HepG2 (cell line): ENCODE measurements at regions not wholly inside any gene's neighbourhood (a gene's known extent, or its start where the extent isn't known, plus 50 kb on each side); places are given as distances from the start of the nearest gene placed in this dataset.

Source experiments
- AGO2 ChIP-seq: fragments of 200-400 bp; formaldehyde crosslinking; optimal IDR thresholded peaks from 2 replicates; pipeline ENCODE3; 2017; ENCODE audit warnings: mild to moderate bottlenecking, low read depth, low read length, moderate library complexity
- GATA4 ChIP-seq: sonication (generic); IDR thresholded peaks from 2 replicates; pipeline ENCODE4 v1.6.1; 2016; ENCODE audit warnings: antibody characterized with exemption, low read depth, borderline replicate concordance
- HCFC1 ChIP-seq: fragments of 150-350 bp; IDR thresholded peaks from 2 replicates; pipeline ENCODE4 v1.6.1; 2014; ENCODE audit warnings: low read depth, low read length
- HDAC2 ChIP-seq: sonication (generic); formaldehyde crosslinking; IDR thresholded peaks from 2 replicates; pipeline ENCODE4 v1.4.0; 2020; ENCODE audit warnings: missing genetic modification reagents
- HMG20A ChIP-seq: IDR thresholded peaks from 2 replicates; pipeline ENCODE4 v1.6.1; 2016; ENCODE audit warnings: borderline replicate concordance
- HNF4G ChIP-seq, 2 experiments: sonication (generic) in 1 of 2; formaldehyde crosslinking in 1 of 2; IDR thresholded peaks; 2 replicates each; pipeline versions ENCODE4 v1.4.0 to v1.6.1; 2011 to 2020; ENCODE audit warnings: borderline replicate concordance in 2 of 2, low read depth in 2 of 2, mild to moderate bottlenecking in 2 of 2, low read length in 1 of 2, missing genetic modification reagents in 1 of 2, moderate library complexity in 1 of 2
- JUND ChIP-seq: sonication (generic); formaldehyde crosslinking; IDR thresholded peaks from 2 replicates; pipeline ENCODE4 v1.8.0; 2022; ENCODE audit warnings: mild to moderate bottlenecking, missing genetic modification reagents
- MAFF ChIP-seq: IDR thresholded peaks from 2 replicates; pipeline ENCODE4 v1.6.1; 2011; ENCODE audit warnings: low read depth, low read length, improper control_type of control experiment
- RFX1 ChIP-seq: fragments of 450-650 bp; IDR thresholded peaks from 2 replicates; pipeline ENCODE4 v1.6.1; 2017
- SKI ChIP-seq: fragments of 450-650 bp; IDR thresholded peaks from one replicate; pipeline ENCODE4 v1.6.1; 2018; ENCODE audit warnings: mild to moderate bottlenecking; ENCODE audit not compliant: partially characterized antibody
- SMAD1 ChIP-seq: sonication (generic); formaldehyde crosslinking; IDR thresholded peaks from 2 replicates; pipeline ENCODE4 v1.4.0; 2020; ENCODE audit warnings: missing genetic modification reagents, low read depth, mild to moderate bottlenecking, borderline replicate concordance
- TEAD3 ChIP-seq: optimal IDR thresholded peaks from 2 replicates; pipeline ENCODE3; 2016; ENCODE audit warnings: borderline replicate concordance
- WIZ ChIP-seq: sonication (generic); formaldehyde crosslinking; IDR thresholded peaks from 2 replicates; pipeline ENCODE4 v1.5.1; 2020; ENCODE audit warnings: mild to moderate bottlenecking, missing genetic modification reagents
- ZNF549 ChIP-seq: sonication (generic); formaldehyde crosslinking; IDR thresholded peaks from 2 replicates; pipeline ENCODE4 v1.5.0; 2020; ENCODE audit warnings: missing genetic modification reagents
- TF ChIP-seq, protein P1 (sequence below): sonication (generic); formaldehyde crosslinking; IDR thresholded peaks from 2 replicates; pipeline ENCODE4 v1.4.0; 2020; ENCODE audit warnings: missing genetic modification reagents
- TF ChIP-seq, protein P2 (sequence below): sonication (generic); formaldehyde crosslinking; IDR thresholded peaks from 2 replicates; pipeline ENCODE4 v1.9.0; 2021; ENCODE audit warnings: missing genetic modification reagents, borderline replicate concordance
- TF ChIP-seq, protein P3 (sequence below): sonication (generic); formaldehyde crosslinking; IDR thresholded peaks from 2 replicates; pipeline ENCODE4 v1.9.0; 2021; ENCODE audit warnings: missing genetic modification reagents, mild to moderate bottlenecking, borderline replicate concordance
- TF ChIP-seq, protein P4 (sequence below): sonication (generic); formaldehyde crosslinking; IDR thresholded peaks from 2 replicates; pipeline ENCODE4 v1.5.0; 2020; ENCODE audit warnings: missing genetic modification reagents
- TF ChIP-seq, protein P5 (sequence below): sonication (generic); formaldehyde crosslinking; IDR thresholded peaks from 2 replicates; pipeline ENCODE4 v1.9.0; 2021; ENCODE audit warnings: missing genetic modification reagents, borderline replicate concordance

- TF ChIP-seq, protein P1, sequence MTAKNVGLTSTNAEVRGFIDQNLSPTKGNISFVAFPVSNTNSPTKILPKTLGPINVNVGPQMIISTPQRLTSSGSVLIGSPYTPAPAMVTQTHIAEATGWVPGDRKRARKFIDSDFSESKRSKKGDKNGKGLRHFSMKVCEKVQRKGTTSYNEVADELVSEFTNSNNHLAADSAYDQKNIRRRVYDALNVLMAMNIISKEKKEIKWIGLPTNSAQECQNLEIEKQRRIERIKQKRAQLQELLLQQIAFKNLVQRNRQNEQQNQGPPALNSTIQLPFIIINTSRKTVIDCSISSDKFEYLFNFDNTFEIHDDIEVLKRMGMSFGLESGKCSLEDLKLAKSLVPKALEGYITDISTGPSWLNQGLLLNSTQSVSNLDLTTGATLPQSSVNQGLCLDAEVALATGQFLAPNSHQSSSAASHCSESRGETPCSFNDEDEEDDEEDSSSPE (CRISPR knock-in tag) = no peak
- TF ChIP-seq WIZ (CRISPR knock-in tag) = no peak
- TF ChIP-seq, protein P2, sequence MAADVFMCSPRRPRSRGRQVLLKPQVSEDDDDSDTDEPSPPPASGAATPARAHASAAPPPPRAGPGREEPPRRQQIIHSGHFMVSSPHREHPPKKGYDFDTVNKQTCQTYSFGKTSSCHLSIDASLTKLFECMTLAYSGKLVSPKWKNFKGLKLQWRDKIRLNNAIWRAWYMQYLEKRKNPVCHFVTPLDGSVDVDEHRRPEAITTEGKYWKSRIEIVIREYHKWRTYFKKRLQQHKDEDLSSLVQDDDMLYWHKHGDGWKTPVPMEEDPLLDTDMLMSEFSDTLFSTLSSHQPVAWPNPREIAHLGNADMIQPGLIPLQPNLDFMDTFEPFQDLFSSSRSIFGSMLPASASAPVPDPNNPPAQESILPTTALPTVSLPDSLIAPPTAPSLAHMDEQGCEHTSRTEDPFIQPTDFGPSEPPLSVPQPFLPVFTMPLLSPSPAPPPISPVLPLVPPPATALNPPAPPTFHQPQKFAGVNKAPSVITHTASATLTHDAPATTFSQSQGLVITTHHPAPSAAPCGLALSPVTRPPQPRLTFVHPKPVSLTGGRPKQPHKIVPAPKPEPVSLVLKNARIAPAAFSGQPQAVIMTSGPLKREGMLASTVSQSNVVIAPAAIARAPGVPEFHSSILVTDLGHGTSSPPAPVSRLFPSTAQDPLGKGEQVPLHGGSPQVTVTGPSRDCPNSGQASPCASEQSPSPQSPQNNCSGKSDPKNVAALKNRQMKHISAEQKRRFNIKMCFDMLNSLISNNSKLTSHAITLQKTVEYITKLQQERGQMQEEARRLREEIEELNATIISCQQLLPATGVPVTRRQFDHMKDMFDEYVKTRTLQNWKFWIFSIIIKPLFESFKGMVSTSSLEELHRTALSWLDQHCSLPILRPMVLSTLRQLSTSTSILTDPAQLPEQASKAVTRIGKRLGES (CRISPR knock-in tag) = no peak
- no peak for TF ChIP-seq GATA4
- no peak for TF ChIP-seq RFX1
- no peak for TF ChIP-seq SKI
- no peak for TF ChIP-seq HDAC2 (CRISPR knock-in tag)
- TF ChIP-seq SMAD1 (CRISPR knock-in tag) = no peak
- TF ChIP-seq, protein P3, sequence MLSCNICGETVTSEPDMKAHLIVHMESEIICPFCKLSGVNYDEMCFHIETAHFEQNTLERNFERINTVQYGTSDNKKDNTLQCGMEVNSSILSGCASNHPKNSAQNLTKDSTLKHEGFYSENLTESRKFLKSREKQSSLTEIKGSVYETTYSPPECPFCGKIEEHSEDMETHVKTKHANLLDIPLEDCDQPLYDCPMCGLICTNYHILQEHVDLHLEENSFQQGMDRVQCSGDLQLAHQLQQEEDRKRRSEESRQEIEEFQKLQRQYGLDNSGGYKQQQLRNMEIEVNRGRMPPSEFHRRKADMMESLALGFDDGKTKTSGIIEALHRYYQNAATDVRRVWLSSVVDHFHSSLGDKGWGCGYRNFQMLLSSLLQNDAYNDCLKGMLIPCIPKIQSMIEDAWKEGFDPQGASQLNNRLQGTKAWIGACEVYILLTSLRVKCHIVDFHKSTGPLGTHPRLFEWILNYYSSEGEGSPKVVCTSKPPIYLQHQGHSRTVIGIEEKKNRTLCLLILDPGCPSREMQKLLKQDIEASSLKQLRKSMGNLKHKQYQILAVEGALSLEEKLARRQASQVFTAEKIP (CRISPR knock-in tag) = no peak
- TF ChIP-seq HNF4G (IDR thresholded peaks at IDR 0.05; ENCODE audit: borderline replicate concordance, low read depth, low read length) = no peak
- no peak for TF ChIP-seq HNF4G (CRISPR knock-in tag; IDR thresholded peaks at IDR 0.05; ENCODE audit: borderline replicate concordance, low read depth)
- TF ChIP-seq, protein P4, sequence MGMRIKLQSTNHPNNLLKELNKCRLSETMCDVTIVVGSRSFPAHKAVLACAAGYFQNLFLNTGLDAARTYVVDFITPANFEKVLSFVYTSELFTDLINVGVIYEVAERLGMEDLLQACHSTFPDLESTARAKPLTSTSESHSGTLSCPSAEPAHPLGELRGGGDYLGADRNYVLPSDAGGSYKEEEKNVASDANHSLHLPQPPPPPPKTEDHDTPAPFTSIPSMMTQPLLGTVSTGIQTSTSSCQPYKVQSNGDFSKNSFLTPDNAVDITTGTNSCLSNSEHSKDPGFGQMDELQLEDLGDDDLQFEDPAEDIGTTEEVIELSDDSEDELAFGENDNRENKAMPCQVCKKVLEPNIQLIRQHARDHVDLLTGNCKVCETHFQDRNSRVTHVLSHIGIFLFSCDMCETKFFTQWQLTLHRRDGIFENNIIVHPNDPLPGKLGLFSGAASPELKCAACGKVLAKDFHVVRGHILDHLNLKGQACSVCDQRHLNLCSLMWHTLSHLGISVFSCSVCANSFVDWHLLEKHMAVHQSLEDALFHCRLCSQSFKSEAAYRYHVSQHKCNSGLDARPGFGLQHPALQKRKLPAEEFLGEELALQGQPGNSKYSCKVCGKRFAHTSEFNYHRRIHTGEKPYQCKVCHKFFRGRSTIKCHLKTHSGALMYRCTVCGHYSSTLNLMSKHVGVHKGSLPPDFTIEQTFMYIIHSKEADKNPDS (CRISPR knock-in tag) = no peak
- no peak for TF ChIP-seq MAFF
- no peak for TF ChIP-seq HMG20A (CRISPR knock-in tag)
- TF ChIP-seq TEAD3 (CRISPR knock-in tag) = no peak
- TF ChIP-seq, protein P5, sequence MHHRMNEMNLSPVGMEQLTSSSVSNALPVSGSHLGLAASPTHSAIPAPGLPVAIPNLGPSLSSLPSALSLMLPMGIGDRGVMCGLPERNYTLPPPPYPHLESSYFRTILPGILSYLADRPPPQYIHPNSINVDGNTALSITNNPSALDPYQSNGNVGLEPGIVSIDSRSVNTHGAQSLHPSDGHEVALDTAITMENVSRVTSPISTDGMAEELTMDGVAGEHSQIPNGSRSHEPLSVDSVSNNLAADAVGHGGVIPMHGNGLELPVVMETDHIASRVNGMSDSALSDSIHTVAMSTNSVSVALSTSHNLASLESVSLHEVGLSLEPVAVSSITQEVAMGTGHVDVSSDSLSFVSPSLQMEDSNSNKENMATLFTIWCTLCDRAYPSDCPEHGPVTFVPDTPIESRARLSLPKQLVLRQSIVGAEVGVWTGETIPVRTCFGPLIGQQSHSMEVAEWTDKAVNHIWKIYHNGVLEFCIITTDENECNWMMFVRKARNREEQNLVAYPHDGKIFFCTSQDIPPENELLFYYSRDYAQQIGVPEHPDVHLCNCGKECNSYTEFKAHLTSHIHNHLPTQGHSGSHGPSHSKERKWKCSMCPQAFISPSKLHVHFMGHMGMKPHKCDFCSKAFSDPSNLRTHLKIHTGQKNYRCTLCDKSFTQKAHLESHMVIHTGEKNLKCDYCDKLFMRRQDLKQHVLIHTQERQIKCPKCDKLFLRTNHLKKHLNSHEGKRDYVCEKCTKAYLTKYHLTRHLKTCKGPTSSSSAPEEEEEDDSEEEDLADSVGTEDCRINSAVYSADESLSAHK (CRISPR knock-in tag) = no peak
- TF ChIP-seq HCFC1 = no peak
- no peak for TF ChIP-seq ZNF549 (CRISPR knock-in tag)
- TF ChIP-seq AGO2 = no peak
- TF ChIP-seq JUND (CRISPR knock-in tag) = no peak
These were observed 126.8 kb downstream of the ALDH8A1 start (continued) for GRCh38 chr6:134822920-134823709.
